MCF 10A (cell line): ENCODE measurements at regions not wholly inside any gene's neighbourhood (a gene's known extent, or its start where the extent isn't known, plus 50 kb on each side); places are given as distances from the start of the nearest gene placed in this dataset.

Experiments used
- BruUV-seq: library from RNA; stranded (reverse); fragments of 400-500 nt; replicated peaks from 2 replicates; lab custom pipeline; 2021; lab: Mats Ljungman, UMichigan
- CTCF ChIA-PET: fragments of 300-600 bp; sonication (Branson Sonifier 250); formaldehyde crosslinking; extraction: SDS; loops from one replicate; lab custom pipeline; 2021; ENCODE audit warnings: antibody characterized with exemption, inconsistent platforms; lab: Yijun Ruan, JAX
- POLR2A ChIA-PET: fragments of 300-600, 350-650 bp; sonication (Branson Sonifier 250); formaldehyde crosslinking; extraction: SDS; loops from one replicate; lab custom pipeline; 2020; ENCODE audit warnings: antibody characterized with exemption, inconsistent platforms; lab: Yijun Ruan, JAX
- DNase-seq: peaks from one replicate; pipeline ENCODE4 v3.0.0-alpha.2; 2018; ENCODE audit not compliant: unreplicated experiment
- H3K27ac Mint-ChIP-seq: one replicate; pipeline ENCODE4 v1.8.0; 2022; ENCODE audit warnings: mild to moderate bottlenecking, low read depth, mixed read lengths; ENCODE audit not compliant: unreplicated experiment
- H3K27me3 Mint-ChIP-seq: one replicate; pipeline ENCODE4 v1.8.0; 2022; ENCODE audit warnings: mixed read lengths; ENCODE audit not compliant: insufficient read depth, unreplicated experiment
- H3K36me3 Mint-ChIP-seq: one replicate; pipeline ENCODE4 v1.8.0; 2022; ENCODE audit warnings: mild to moderate bottlenecking, moderate library complexity, mixed read lengths; ENCODE audit not compliant: insufficient read depth, unreplicated experiment
- H3K4me1 Mint-ChIP-seq: one replicate; pipeline ENCODE4 v1.8.0; 2022; ENCODE audit warnings: mixed read lengths; ENCODE audit not compliant: insufficient read depth, unreplicated experiment
- H3K4me3 Mint-ChIP-seq: one replicate; pipeline ENCODE4 v1.8.0; 2022; ENCODE audit warnings: mild to moderate bottlenecking, moderate library complexity, mixed read lengths; ENCODE audit not compliant: unreplicated experiment
- H3K9me3 Mint-ChIP-seq: one replicate; pipeline ENCODE4 v1.8.0; 2022; ENCODE audit warnings: mixed read lengths; ENCODE audit not compliant: unreplicated experiment
- CTCF ChIP-seq: fragments of 200-600 bp; IDR thresholded peaks from one replicate; pipeline ENCODE4 v1.8.0; 2022; ENCODE audit warnings: antibody characterized with exemption, mild to moderate bottlenecking; ENCODE audit not compliant: unreplicated experiment
- intact Hi-C: fragments of 100-400 bp; cut with micrococcal nuclease; formaldehyde crosslinking; loops from 2 replicates; pipeline ENCODE4 v1.14.1; 2022

- Mint-ChIP-seq H3K27me3 (peaks cover 93% of the 10 kb centered on the region), H3K4me1 (no peaks in the 10 kb centered on the region), H3K9me3 (no peaks in the 10 kb centered on the region), H3K4me3 (no peak overlapping the region), H3K27ac (no peak overlapping the region), H3K36me3 (no peaks in the 10 kb centered on the region)
- intact Hi-C loops, result no loop called here
- no TSS peak for BruUV-seq
- POLR2A ChIA-PET, result no interaction called here
- DNase-seq, result no peak
- CTCF ChIA-PET, result interaction anchor here (0.8 to 1.0 kb wide), 5 partner anchors 10 to 540 kb away, joined by 3 to 5 read pairs (median 3); no protein-coding TSS in a partner anchor
- TF ChIP-seq CTCF, result no peak
Measured at GRCh38 chr22:22424210-22424800, 84.2 kb downstream of the ZNF280B start.

- BruUV-seq, result no TSS peak
- Mint-ChIP-seq H3K9me3 (no peaks in the 10 kb centered on the region), H3K4me3 (no peak overlapping the region), H3K36me3 (no peaks in the 10 kb centered on the region), H3K27me3 (peaks cover 93% of the 10 kb centered on the region), H3K4me1 (no peaks in the 10 kb centered on the region), H3K27ac (no peak overlapping the region)
- no peak for TF ChIP-seq CTCF
- ChIA-PET CTCF (interaction anchor here (0.5 to 1.0 kb wide), 5 partner anchors 26 to 539 kb away, joined by 3 to 5 read pairs (median 3); no protein-coding TSS in a partner anchor), POLR2A (no interaction called here)
- intact Hi-C loops, result no loop called here
- DNase-seq, result no peak
Measured at GRCh38 chr22:22424956-22425355, 83.6 kb downstream of the ZNF280B start.

- Mint-ChIP-seq H3K4me1 (no peaks in the 10 kb centered on the region), H3K36me3 (no peaks in the 10 kb centered on the region), H3K9me3 (no peaks in the 10 kb centered on the region), H3K27me3 (peaks cover 93% of the 10 kb centered on the region), H3K27ac (no peak overlapping the region), H3K4me3 (no peak overlapping the region)
- intact Hi-C loops, result no loop called here
- POLR2A ChIA-PET, result no interaction called here
- BruUV-seq, result no TSS peak
- DNase-seq, result no peak
- no peak for TF ChIP-seq CTCF
- CTCF ChIA-PET, result interaction anchor here (0.5 to 1.0 kb wide), 4 partner anchors 25 to 539 kb away, joined by 3 to 5 read pairs (median 3); no protein-coding TSS in a partner anchor
Measured at GRCh38 chr22:22425356-22425755, 83.2 kb downstream of the ZNF280B start.

- Mint-ChIP-seq H3K9me3 (no peaks in the 10 kb centered on the region), H3K27ac (no peak overlapping the region), H3K4me3 (no peak overlapping the region), H3K36me3 (no peaks in the 10 kb centered on the region), H3K4me1 (no peaks in the 10 kb centered on the region), H3K27me3 (peaks cover 93% of the 10 kb centered on the region)
- TF ChIP-seq CTCF, result no peak
- ChIA-PET POLR2A (interaction anchor here (0.6 kb wide), 1 partner anchor 274 kb away, joined by 3 read pairs; no protein-coding TSS in a partner anchor), CTCF (no interaction called here)
- intact Hi-C loops, result no loop called here
- no TSS peak for BruUV-seq
- DNase-seq, result no peak
Measured at GRCh38 chr22:22425783-22426624, 82.5 kb downstream of the ZNF280B start.
